C4-2B (cell line): ENCODE measurements at regions not wholly inside any gene's neighbourhood (a gene's known extent, or its start where the extent isn't known, plus 50 kb on each side); places are given as distances from the start of the nearest gene placed in this dataset.

Experiments used
- CTCF ChIP-seq: fragments of 450-650 bp; conservative IDR thresholded peaks from 2 replicates; pipeline ENCODE4 v1.5.1; 2017; ENCODE audit warnings: mild to moderate bottlenecking
- ZFX ChIP-seq: fragments of 450-650 bp; IDR thresholded peaks from 2 replicates; pipeline ENCODE4 v1.6.1; 2017

- no peak for TF ChIP-seq CTCF
- TF ChIP-seq ZFX, result no peak
Measured at GRCh38 chr2:107276034-107276433, 390.1 kb upstream of the ST6GAL2 start.
